Endothelial cell of umbilical vein (primary cell): ENCODE measurements at regions not wholly inside any gene's neighbourhood (a gene's known extent, or its start where the extent isn't known, plus 50 kb on each side); places are given as distances from the start of the nearest gene placed in this dataset.

Source experiments
- BruUV-seq: library from RNA; stranded (reverse); fragments of 400-500 nt; replicated peaks from 2 replicates; lab custom pipeline; 2021; lab: Mats Ljungman, UMichigan
- CTCF ChIA-PET: fragments of 300-600, 350-600 bp; sonication (Branson Sonifier 250); formaldehyde crosslinking; loops from one replicate; lab custom pipeline; 2021; ENCODE audit warnings: antibody characterized with exemption, inconsistent platforms; lab: Charles Lee
- POLR2A ChIA-PET: fragments of 300-600, 350-600 bp; sonication (Branson Sonifier 250); formaldehyde crosslinking; loops from one replicate; lab custom pipeline; 2021; ENCODE audit warnings: antibody characterized with exemption, inconsistent platforms; lab: Charles Lee
- DNase-seq: peaks from one replicate; pipeline ENCODE4 v3.0.0-alpha.2; 2011; ENCODE audit warnings: low read depth, low spot score
- FAIRE-seq: peaks from 2 replicates; lab custom pipeline; 2011; peaks lifted over from hg19 to GRCh38; lab: Jason Lieb, UNC
- H2AFZ ChIP-seq: 2 replicates; pipeline ENCODE4 v1.6.0; 2012; ENCODE audit warnings: low read depth, low read length, control low read depth, inconsistent platforms
- H3K27ac ChIP-seq: 2 replicates; pipeline ENCODE4 v1.5.1; 2011; ENCODE audit warnings: low read depth, mild to moderate bottlenecking, control low read depth, low read length, moderate library complexity; ENCODE audit not compliant: insufficient read depth
- H3K27me3 ChIP-seq, 2 experiments: 2 replicates each; pipeline versions ENCODE4 v1.6.0 to v1.6.1; 2011; ENCODE audit warnings: low read length in 2 of 2, mixed read lengths in 1 of 2; ENCODE audit not compliant: control insufficient read depth in 2 of 2, insufficient read depth in 2 of 2
- H3K36me3 ChIP-seq, 2 experiments: 2 replicates in 1 of 2; 3 replicates in 1 of 2; pipeline ENCODE4 v1.5.1; 2011; ENCODE audit warnings: low read length in 2 of 2, mild to moderate bottlenecking in 1 of 2, moderate library complexity in 1 of 2; ENCODE audit not compliant: control insufficient read depth in 2 of 2, insufficient read depth in 2 of 2; ENCODE audit errors: extremely low read depth in 1 of 2
- H3K4me1 ChIP-seq: 3 replicates; pipeline ENCODE4 v1.5.1; 2011; ENCODE audit warnings: mild to moderate bottlenecking, low read length; ENCODE audit not compliant: control insufficient read depth, insufficient read depth; ENCODE audit errors: extremely low read depth
- H3K4me2 ChIP-seq: 2 replicates; pipeline ENCODE4 v1.6.1; 2011; ENCODE audit warnings: low read length, control low read depth, mixed read lengths; ENCODE audit not compliant: insufficient read depth
- H3K4me3 ChIP-seq, 3 experiments: fragments of 200-600 bp in 1 of 3; sonication (generic), shearing (Covaris generic) in 1 of 3; replicated peaks in 1 of 3; 2 replicates each; pipeline ENCODE4 v1.5.1; 2011 to 2016; ENCODE audit warnings: control low read depth in 3 of 3, low read length in 3 of 3, mild to moderate bottlenecking in 2 of 3, inconsistent platforms in 1 of 3, low read depth in 1 of 3, moderate library complexity in 1 of 3; ENCODE audit not compliant: insufficient read depth in 1 of 3
- H3K79me2 ChIP-seq: 2 replicates; pipeline ENCODE4 v1.6.0; 2012; ENCODE audit warnings: low read length, inconsistent platforms; ENCODE audit not compliant: control insufficient read depth, insufficient read depth
- H3K9ac ChIP-seq: replicated peaks from 2 replicates; pipeline ENCODE3; 2011; ENCODE audit warnings: low read length, control low read depth; ENCODE audit not compliant: insufficient read depth; ENCODE audit errors: extremely low read depth
- H3K9me1 ChIP-seq: replicated peaks from 3 replicates; pipeline ENCODE4 v1.6.0; 2011; ENCODE audit warnings: mild to moderate bottlenecking, low read length; ENCODE audit not compliant: control insufficient read depth, insufficient read depth; ENCODE audit errors: extremely low read depth
- H3K9me3 ChIP-seq: replicated peaks from 2 replicates; pipeline ENCODE4 v1.5.1; 2012; ENCODE audit warnings: low read length, inconsistent platforms; ENCODE audit not compliant: control insufficient read depth, insufficient read depth
- H4K20me1 ChIP-seq: replicated peaks from 2 replicates; pipeline ENCODE3; 2011; ENCODE audit warnings: mild to moderate bottlenecking, low read length; ENCODE audit not compliant: control insufficient read depth, insufficient read depth; ENCODE audit errors: extremely low read depth
- EZH2 ChIP-seq: IDR thresholded peaks from 2 replicates; pipeline ENCODE4 v1.6.1; 2012; ENCODE audit warnings: borderline replicate concordance, low read depth, mild to moderate bottlenecking, moderate library complexity, low read length, inconsistent platforms; ENCODE audit not compliant: severe bottlenecking
- FOS ChIP-seq: IDR thresholded peaks from 2 replicates; pipeline ENCODE4 v1.6.1; 2011; ENCODE audit warnings: mild to moderate bottlenecking, low read length, moderate library complexity, borderline replicate concordance; ENCODE audit not compliant: insufficient read depth
- GATA2 ChIP-seq: IDR thresholded peaks from 2 replicates; pipeline ENCODE4 v1.7.0; 2011; ENCODE audit warnings: low read depth, mild to moderate bottlenecking, moderate library complexity, mixed read lengths, low read length; ENCODE audit not compliant: insufficient read length, insufficient read depth
- JUN ChIP-seq: IDR thresholded peaks from 2 replicates; pipeline ENCODE4 v1.6.1; 2011; ENCODE audit warnings: borderline replicate concordance, low read depth; ENCODE audit not compliant: insufficient read length, insufficient read depth
- MYC ChIP-seq: IDR thresholded peaks from one replicate; pipeline ENCODE4 v1.6.1; 2011; ENCODE audit warnings: mild to moderate bottlenecking, low read depth, low read length
- POLR2A ChIP-seq: IDR thresholded peaks from 2 replicates; pipeline ENCODE4 v1.6.1; 2012; ENCODE audit warnings: low read depth, mild to moderate bottlenecking, control low read depth, low read length
- POLR2AphosphoS5 ChIP-seq: IDR thresholded peaks from 2 replicates; pipeline ENCODE4 v1.6.1; 2012; ENCODE audit warnings: low read depth, mild to moderate bottlenecking, control low read depth, low read length, moderate library complexity; ENCODE audit not compliant: insufficient read depth
- dilution Hi-C: fragments of 300-500 bp; cut with MboI; formaldehyde crosslinking; loops from one replicate; pipeline ENCODE4 v1.15.0; 2019; ENCODE audit warnings: low sequenced_read_pairs; ENCODE audit not compliant: extremely low pct_ligation_motif_present
- intact Hi-C: fragments of 100-400 bp; cut with micrococcal nuclease; formaldehyde crosslinking; loops from one replicate; pipeline ENCODE4 v1.10.0; 2022
- TF ChIP-seq, protein P1 (sequence below): IDR thresholded peaks from 2 replicates; pipeline ENCODE4 v1.6.1; 2011; ENCODE audit not compliant: insufficient read depth, insufficient read length
- TF ChIP-seq, protein P2 (sequence below), 2 donors: IDR thresholded peaks; 1 replicate in 1 of 2; 2 replicates in 1 of 2; pipeline ENCODE4 v1.5.1; 2011; ENCODE audit warnings: low read length in 2 of 2, mild to moderate bottlenecking in 2 of 2, moderate library complexity in 2 of 2, control low read depth in 1 of 2, inconsistent platforms in 1 of 2, low read depth in 1 of 2; ENCODE audit not compliant: insufficient read depth in 1 of 2; ENCODE audit errors: extremely low read depth in 1 of 2

DNA sequence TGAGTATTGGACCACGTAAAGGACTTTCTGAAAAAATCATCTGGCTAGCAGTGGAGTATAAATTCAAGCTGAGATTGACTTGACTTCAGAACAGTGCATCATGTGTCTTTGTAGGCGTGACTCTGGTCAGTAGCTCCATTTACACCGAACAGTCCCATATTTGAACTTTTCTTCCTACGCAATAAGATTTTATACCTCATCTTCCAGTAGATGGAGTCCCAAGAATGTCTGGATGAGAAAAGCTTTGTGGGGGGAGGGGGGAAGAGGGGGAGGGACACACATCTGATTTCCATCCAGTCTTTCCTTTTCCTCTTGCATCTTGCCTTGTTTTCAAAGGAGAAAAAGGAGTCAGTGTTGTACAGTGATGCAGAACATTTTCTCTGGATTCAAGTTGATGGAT is 241.0 kb downstream of the EMP1 start:
- POLR2A ChIA-PET = no interaction called here
- no peak overlapping the region for H3K4me2 ChIP-seq
- no peak for FAIRE-seq

DNA sequence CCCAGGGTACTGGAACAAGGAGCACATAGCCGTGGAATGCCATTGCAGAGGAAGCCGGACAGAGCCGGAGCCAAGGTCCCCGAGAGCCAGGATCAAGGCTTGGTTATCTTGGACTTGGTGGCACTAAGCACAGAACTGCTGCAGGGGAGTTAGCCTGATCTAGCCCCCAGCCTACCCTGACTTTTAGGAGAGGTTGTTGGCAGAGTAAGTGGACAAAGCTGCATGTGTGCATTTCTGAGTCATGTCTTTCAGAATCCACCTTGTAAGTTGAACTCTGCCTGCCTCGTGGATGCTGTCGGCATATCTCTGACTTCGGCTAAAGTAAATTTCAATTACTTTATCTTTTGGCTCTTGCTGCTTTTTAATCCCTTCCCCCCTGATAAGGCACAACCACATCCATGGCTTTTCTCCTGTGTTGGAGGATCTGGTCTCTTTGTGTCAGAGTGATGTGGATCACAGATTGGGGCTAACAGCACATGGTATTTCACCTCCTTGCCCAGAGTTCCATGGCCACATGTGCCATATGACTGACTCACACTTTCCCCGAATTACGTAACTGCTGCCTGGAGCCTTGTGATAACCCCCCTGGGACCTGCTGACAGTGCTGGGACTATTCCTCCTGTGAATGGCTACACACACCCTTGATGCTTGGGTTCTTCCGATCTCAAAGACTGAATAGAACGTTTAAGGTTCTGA is 240.3 kb downstream of the EMP1 start:
- Histone ChIP-seq H3K9me3 (no peaks in the 10 kb centered on the region), H3K36me3 (no peaks in the 10 kb centered on the region), H3K79me2 (no peaks in the 10 kb centered on the region), H4K20me1 (no peaks in the 10 kb centered on the region), H2AFZ (no peak overlapping the region), H3K27ac (no peak overlapping the region), H3K4me3 (no peak overlapping the region), H3K27me3 (peaks cover 2 to 5% of the 10 kb centered on the region in 2 experiments), H3K9ac (no peak overlapping the region), H3K4me1 (no peaks in the 10 kb centered on the region), H3K9me1 (no peaks in the 10 kb centered on the region), H3K4me2 (no peak overlapping the region)
- CTCF ChIA-PET = no interaction called here
- dilution Hi-C loops = no loop called here
- POLR2A ChIA-PET = no interaction called here
- intact Hi-C loops = no loop called here
- TF ChIP-seq FOS (no peak), POLR2AphosphoS5 (no peak), POLR2A (no peak), GATA2 (no peak), JUN (no peak), MYC (no peak), EZH2 (no peak)
- TF ChIP-seq, protein P1, sequence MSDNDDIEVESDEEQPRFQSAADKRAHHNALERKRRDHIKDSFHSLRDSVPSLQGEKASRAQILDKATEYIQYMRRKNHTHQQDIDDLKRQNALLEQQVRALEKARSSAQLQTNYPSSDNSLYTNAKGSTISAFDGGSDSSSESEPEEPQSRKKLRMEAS = no peak
- TF ChIP-seq, protein P2, sequence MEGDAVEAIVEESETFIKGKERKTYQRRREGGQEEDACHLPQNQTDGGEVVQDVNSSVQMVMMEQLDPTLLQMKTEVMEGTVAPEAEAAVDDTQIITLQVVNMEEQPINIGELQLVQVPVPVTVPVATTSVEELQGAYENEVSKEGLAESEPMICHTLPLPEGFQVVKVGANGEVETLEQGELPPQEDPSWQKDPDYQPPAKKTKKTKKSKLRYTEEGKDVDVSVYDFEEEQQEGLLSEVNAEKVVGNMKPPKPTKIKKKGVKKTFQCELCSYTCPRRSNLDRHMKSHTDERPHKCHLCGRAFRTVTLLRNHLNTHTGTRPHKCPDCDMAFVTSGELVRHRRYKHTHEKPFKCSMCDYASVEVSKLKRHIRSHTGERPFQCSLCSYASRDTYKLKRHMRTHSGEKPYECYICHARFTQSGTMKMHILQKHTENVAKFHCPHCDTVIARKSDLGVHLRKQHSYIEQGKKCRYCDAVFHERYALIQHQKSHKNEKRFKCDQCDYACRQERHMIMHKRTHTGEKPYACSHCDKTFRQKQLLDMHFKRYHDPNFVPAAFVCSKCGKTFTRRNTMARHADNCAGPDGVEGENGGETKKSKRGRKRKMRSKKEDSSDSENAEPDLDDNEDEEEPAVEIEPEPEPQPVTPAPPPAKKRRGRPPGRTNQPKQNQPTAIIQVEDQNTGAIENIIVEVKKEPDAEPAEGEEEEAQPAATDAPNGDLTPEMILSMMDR (IDR thresholded peaks at IDR 0.05; ENCODE audit: extremely low read depth in 1 of 2, insufficient read depth in 1 of 2, low read depth in 1 of 2, low read length in 2 of 2) = no peak
- no peak for FAIRE-seq
- no peak for DNase-seq
- BruUV-seq = no TSS peak

More for the DNA sequence above, 241.0 kb downstream of the EMP1 start:
- TF ChIP-seq MYC (no peak), GATA2 (no peak), POLR2AphosphoS5 (no peak)
- intact Hi-C loops (no loop called here), dilution Hi-C loops (no loop called here)
- no peaks in the 10 kb centered on the region for H3K36me3 ChIP-seq
- no peak overlapping the region for H2AFZ ChIP-seq
- no peaks in the 10 kb centered on the region for H3K79me2 ChIP-seq
- peaks cover 2 to 5% of the 10 kb centered on the region in 2 experiments for H3K27me3 ChIP-seq
- H3K27ac ChIP-seq = no peak overlapping the region
- DNase-seq = no peak
- no peaks in the 10 kb centered on the region for H3K4me1 ChIP-seq
- no peaks in the 10 kb centered on the region for H3K9me3 ChIP-seq
- no peak overlapping the region for H3K4me3 ChIP-seq
- CTCF ChIA-PET = no interaction called here
- no TSS peak for BruUV-seq
- no peak overlapping the region for H3K9ac ChIP-seq
- H4K20me1 ChIP-seq = no peaks in the 10 kb centered on the region
- no peaks in the 10 kb centered on the region for H3K9me1 ChIP-seq
